IMR-90 (cell line): ENCODE measurements at regions not wholly inside any gene's neighbourhood (a gene's known extent, or its start where the extent isn't known, plus 50 kb on each side); places are given as distances from the start of the nearest gene placed in this dataset.

Experiments
- ATAC-seq: fragments of 200-7000 bp; cut with Tn5 transposase; 2 replicates; pipeline ENCODE4 v1.9.1; 2020; ENCODE audit warnings: low read depth, mild to moderate bottlenecking, moderate library complexity
- BruUV-seq: library from RNA; stranded (reverse); fragments of 400-500 nt; replicated peaks from 2 replicates; lab custom pipeline; 2021; lab: Mats Ljungman, UMichigan
- CTCF ChIA-PET: fragments of 300-600 bp; formaldehyde crosslinking; extraction: SDS; loops from one replicate; lab custom pipeline; 2021; ENCODE audit warnings: antibody characterized with exemption; lab: Yijun Ruan, JAX
- POLR2A ChIA-PET: fragments of 300-600 bp; sonication (Branson Sonifier 250); formaldehyde crosslinking; loops from one replicate; lab custom pipeline; 2022; ENCODE audit warnings: antibody characterized with exemption; ENCODE audit not compliant: unreplicated experiment; lab: Charles Lee
- DNase-seq: peaks from one replicate; pipeline ENCODE4 v3.0.0; 2013
- H2AFZ ChIP-seq: replicated peaks from 2 replicates; pipeline ENCODE3; 2013; ENCODE audit warnings: low read length, mild to moderate bottlenecking; ENCODE audit not compliant: poor library complexity
- H2AK5ac ChIP-seq: 2 replicates; pipeline ENCODE4 v1.6.1; 2013; ENCODE audit warnings: low read depth, low read length, inconsistent platforms
- H2AK9ac ChIP-seq: replicated peaks from 2 replicates; pipeline ENCODE3; 2013; ENCODE audit warnings: mild to moderate bottlenecking, low read depth, low read length, moderate library complexity; ENCODE audit not compliant: poor library complexity
- H2BK120ac ChIP-seq: 2 replicates; pipeline ENCODE4 v1.6.1; 2013; ENCODE audit warnings: low read depth, low read length, inconsistent platforms
- H2BK15ac ChIP-seq: 3 replicates; pipeline ENCODE4 v1.6.1; 2013; ENCODE audit warnings: low read depth, low read length, inconsistent platforms
- H2BK20ac ChIP-seq: 2 replicates; pipeline ENCODE4 v1.6.1; 2013; ENCODE audit warnings: low read depth, mild to moderate bottlenecking, inconsistent platforms, low read length, moderate library complexity
- H2BK5ac ChIP-seq: 2 replicates; pipeline ENCODE4 v1.6.1; 2013; ENCODE audit warnings: mild to moderate bottlenecking, low read depth, low read length, inconsistent platforms; ENCODE audit not compliant: poor library complexity, severe bottlenecking
- H3K14ac ChIP-seq: replicated peaks from 2 replicates; pipeline ENCODE4 v1.6.1; 2013; ENCODE audit warnings: low read depth, low read length, inconsistent platforms
- H3K18ac ChIP-seq: 2 replicates; pipeline ENCODE4 v1.6.1; 2013; ENCODE audit warnings: low read depth, low read length, control low read depth
- H3K23ac ChIP-seq: 2 replicates; pipeline ENCODE4 v1.6.1; 2013; ENCODE audit warnings: low read depth, low read length, inconsistent platforms
- H3K27ac ChIP-seq: 2 replicates; pipeline ENCODE4 v1.5.1; 2013; ENCODE audit warnings: mild to moderate bottlenecking, control low read depth, low read length; ENCODE audit not compliant: insufficient read depth
- H3K27me3 ChIP-seq: 2 replicates; pipeline ENCODE4 v1.6.1; 2013; ENCODE audit warnings: low read length; ENCODE audit not compliant: control insufficient read depth, insufficient read depth
- H3K36me3 ChIP-seq: 2 replicates; pipeline ENCODE4 v1.6.1; 2013; ENCODE audit warnings: low read length, mixed read lengths; ENCODE audit not compliant: control insufficient read depth, insufficient read depth
- H3K4ac ChIP-seq: 2 replicates; pipeline ENCODE4 v1.6.1; 2013; ENCODE audit warnings: low read depth, low read length, inconsistent platforms
- H3K4me1 ChIP-seq: 2 replicates; pipeline ENCODE4 v1.6.1; 2013; ENCODE audit warnings: low read length, mixed read lengths; ENCODE audit not compliant: control insufficient read depth, insufficient read depth
- H3K4me2 ChIP-seq: 2 replicates; pipeline ENCODE4 v1.6.1; 2013; ENCODE audit warnings: low read depth, mild to moderate bottlenecking, control low read depth, low read length, moderate library complexity
- H3K4me3 ChIP-seq: 2 replicates; pipeline ENCODE4 v1.5.1; 2013; ENCODE audit warnings: low read depth, mild to moderate bottlenecking, control low read depth, low read length, moderate library complexity; ENCODE audit not compliant: insufficient read depth
- H3K56ac ChIP-seq: 2 replicates; pipeline ENCODE4 v1.6.1; 2013; ENCODE audit warnings: low read length, inconsistent platforms; ENCODE audit not compliant: insufficient read depth; ENCODE audit errors: extremely low read depth
- H3K79me1 ChIP-seq, 2 experiments: 2 replicates each; pipeline ENCODE4 v1.6.1; 2013; ENCODE audit warnings: low read length in 2 of 2, inconsistent platforms in 1 of 2, low read depth in 1 of 2
- H3K9ac ChIP-seq: 2 replicates; pipeline ENCODE4 v1.6.1; 2013; ENCODE audit warnings: low read depth, low read length, control low read depth
- H3K9me1 ChIP-seq: 2 replicates; pipeline ENCODE4 v1.6.1; 2013; ENCODE audit warnings: low read length, inconsistent platforms; ENCODE audit not compliant: insufficient read depth
- H3K9me3 ChIP-seq: 2 replicates; pipeline ENCODE4 v1.6.1; 2013; ENCODE audit warnings: low read length; ENCODE audit not compliant: control insufficient read depth, insufficient read depth
- H4K20me1 ChIP-seq: 2 replicates; pipeline ENCODE4 v1.6.1; 2013; ENCODE audit warnings: low read length, inconsistent platforms; ENCODE audit not compliant: insufficient read depth
- H4K5ac ChIP-seq: 2 replicates; pipeline ENCODE4 v1.6.1; 2013; ENCODE audit warnings: mild to moderate bottlenecking, low read depth, low read length, control low read depth
- H4K8ac ChIP-seq, 2 experiments: 2 replicates each; pipeline ENCODE4 v1.6.1; 2013; ENCODE audit warnings: low read depth in 2 of 2, low read length in 2 of 2, control low read depth in 1 of 2, inconsistent platforms in 1 of 2
- H4K91ac ChIP-seq: 2 replicates; pipeline ENCODE4 v1.6.1; 2013; ENCODE audit warnings: low read depth, low read length, inconsistent platforms; ENCODE audit not compliant: insufficient read depth
- BHLHE40 ChIP-seq: fragments of 150-350 bp; IDR thresholded peaks from 2 replicates; pipeline ENCODE4 v1.6.1; 2016; ENCODE audit warnings: mild to moderate bottlenecking, low read depth, low read length
- CEBPB ChIP-seq: IDR thresholded peaks from 2 replicates; pipeline ENCODE4 v1.6.1; 2012; ENCODE audit warnings: low read depth, low read length, improper control_type of control experiment
- CHD1 ChIP-seq: IDR thresholded peaks from 2 replicates; pipeline ENCODE4 v1.6.1; 2012; ENCODE audit warnings: low read depth, low read length, improper control_type of control experiment
- CTCF ChIP-seq: conservative IDR thresholded peaks from 2 replicates; pipeline ENCODE4 v1.5.1; 2012; ENCODE audit warnings: mild to moderate bottlenecking, low read depth, low read length, improper control_type of control experiment
- FOS ChIP-seq: fragments of 150-350 bp; IDR thresholded peaks from 2 replicates; pipeline ENCODE4 v1.6.1; 2016; ENCODE audit warnings: low read depth, low read length
- MAFK ChIP-seq: IDR thresholded peaks from 2 replicates; pipeline ENCODE4 v1.6.1; 2012; ENCODE audit warnings: low read depth, low read length, improper control_type of control experiment
- MAZ ChIP-seq: IDR thresholded peaks from 2 replicates; pipeline ENCODE4 v1.6.1; 2012; ENCODE audit warnings: low read depth, mild to moderate bottlenecking, low read length, improper control_type of control experiment, moderate library complexity, borderline replicate concordance
- POLR2A ChIP-seq: IDR thresholded peaks from 2 replicates; pipeline ENCODE4 v1.6.1; 2012; ENCODE audit warnings: mild to moderate bottlenecking, low read depth, low read length
- RAD21 ChIP-seq: IDR thresholded peaks from 2 replicates; pipeline ENCODE4 v1.6.1; 2012; ENCODE audit warnings: low read length, improper control_type of control experiment
- RFX5 ChIP-seq: IDR thresholded peaks from 2 replicates; pipeline ENCODE4 v1.8.0; 2012; ENCODE audit warnings: low read depth, mild to moderate bottlenecking, low read length, moderate library complexity
- SMC3 ChIP-seq: fragments of 150-350 bp; IDR thresholded peaks from 2 replicates; pipeline ENCODE4 v1.6.1; 2016; ENCODE audit warnings: low read depth, mild to moderate bottlenecking, antibody characterized with exemption, low read length, moderate library complexity
- WGBS, 2 experiments: methylation state at CpG; one replicate each; pipeline versions ENCODE4 v1.1.5 to v1.1.7; 2013; ENCODE audit warnings: missing lambda C conversion rate in 2 of 2; ENCODE audit not compliant: insufficient read length in 1 of 2; ENCODE audit errors: extremely low coverage in 2 of 2; 5-methylcytosine and 5-hydroxymethylcytosine counted together
- dilution Hi-C: fragments of 300-500 bp; cut with HindIII; formaldehyde crosslinking; loops from one replicate; pipeline ENCODE4 v1.14.3; 2018; ENCODE audit warnings: low sequenced_read_pairs; ENCODE audit not compliant: unreplicated experiment
- in situ Hi-C: fragments of 300-500 bp; cut with MboI; formaldehyde crosslinking; loops from 3 replicates; pipeline ENCODE4 v1.14.3; 2019; ENCODE audit warnings: low sequenced_read_pairs, inconsistent platforms, mixed read lengths
- intact Hi-C: fragments of 100-400 bp; cut with micrococcal nuclease; formaldehyde crosslinking; loops from 2 replicates; pipeline ENCODE4 v1.10.0; 2022

- no CpG with 5 or more reads among the region's 2 CpGs for WGBS, 2 experiments
- H4K8ac ChIP-seq, result no peak overlapping the region
- H2AK9ac ChIP-seq, result no peak overlapping the region
- H3K27me3 ChIP-seq, result no peaks in the 10 kb centered on the region; the same call in 1 of the 2 replicates
- H2AFZ ChIP-seq, result no peak overlapping the region
- H3K23ac ChIP-seq, result no peak overlapping the region
- in situ Hi-C loops (no loop called here), intact Hi-C loops (no loop called here), dilution Hi-C loops (no loop called here)
- ChIA-PET POLR2A (no interaction called here), CTCF (no interaction called here)
- H2BK20ac ChIP-seq, result no peak overlapping the region
- ATAC-seq, result no peak
- H3K27ac ChIP-seq, result no peak overlapping the region
- no peak overlapping the region for H3K18ac ChIP-seq
- H2BK15ac ChIP-seq, result no peak overlapping the region
- no peak overlapping the region for H4K5ac ChIP-seq
- no peak overlapping the region for H2BK5ac ChIP-seq
- H4K20me1 ChIP-seq, result no peaks in the 10 kb centered on the region
- no peak overlapping the region for H3K14ac ChIP-seq
- no peak overlapping the region for H2BK120ac ChIP-seq
- no peak overlapping the region for H4K91ac ChIP-seq
- no peak for TF ChIP-seq FOS
- TF ChIP-seq RFX5, result no peak
- TF ChIP-seq SMC3, result no peak
- TF ChIP-seq POLR2A, result no peak
- no peak for TF ChIP-seq CEBPB
- no peak for TF ChIP-seq BHLHE40
- no peak for TF ChIP-seq CHD1
- TF ChIP-seq RAD21, result no peak
- TF ChIP-seq MAZ, result no peak
- no peak for TF ChIP-seq CTCF
- no peak for TF ChIP-seq MAFK
- DNase-seq, result no peak
- no peaks in the 10 kb centered on the region for H3K9me1 ChIP-seq
- H3K56ac ChIP-seq, result no peak overlapping the region
- no peaks in the 10 kb centered on the region for H3K36me3 ChIP-seq
- H3K9ac ChIP-seq, result no peak overlapping the region
- no peak overlapping the region for H3K4me3 ChIP-seq
- no peaks in the 10 kb centered on the region for H3K9me3 ChIP-seq
- H3K79me1 ChIP-seq, result no peaks in the 10 kb centered on the region
- no peaks in the 10 kb centered on the region for H3K4me1 ChIP-seq
- no peak overlapping the region for H3K4me2 ChIP-seq
- H2AK5ac ChIP-seq, result no peak overlapping the region
- BruUV-seq, result no TSS peak
- H3K4ac ChIP-seq, result no peak overlapping the region
These were observed 344.7 kb upstream of the SLC30A5 start for GRCh38 chr5:68749077-68749476.
